ENCODE measurements at regions not wholly inside any gene's neighbourhood (a gene's known extent, or its start where the extent isn't known, plus 50 kb on each side); places are given as distances from the start of the nearest gene placed in this dataset.

- FAIRE-seq, result no peak
Measured at GRCh38 chr6:19270616-19271015, 566.6 kb upstream of the ID4 start.

- no peak for FAIRE-seq
Measured at GRCh38 chr6:19279273-19279684, 557.9 kb upstream of the ID4 start.

GRCh38 chr6:19287928-19288327, 549.2 kb upstream of the ID4 start:
- no peak for FAIRE-seq

- peak; percentile 62 for FAIRE-seq
Measured at GRCh38 chr6:19289457-19289856, 547.7 kb upstream of the ID4 start.

DNA sequence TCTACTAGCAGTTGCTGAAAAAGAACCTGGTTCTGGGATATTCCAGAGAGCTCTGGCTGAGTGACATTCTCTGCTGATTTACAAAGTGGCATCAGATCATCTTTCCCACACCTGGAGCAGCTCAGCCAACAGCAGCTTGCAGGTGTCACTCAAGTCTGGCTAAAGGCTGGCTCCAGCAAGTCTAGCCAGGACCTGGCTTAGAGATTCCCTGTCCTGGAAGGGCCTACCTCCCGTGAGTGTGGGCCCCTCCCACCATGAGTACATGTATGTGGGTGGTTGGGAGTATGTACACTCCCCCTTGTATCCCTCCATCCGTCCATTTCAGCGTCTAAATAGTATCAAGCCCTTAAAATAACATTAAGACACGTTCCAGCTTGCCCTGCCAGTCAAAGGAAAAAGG, 539.3 kb upstream of the ID4 start:
- FAIRE-seq, result no peak

GRCh38 chr6:19298421-19298820, 538.7 kb upstream of the ID4 start:
- no peak for FAIRE-seq

- no peak for FAIRE-seq
Measured at GRCh38 chr6:19299129-19299528, 538.0 kb upstream of the ID4 start.

GRCh38 chr6:19301980-19302379, 535.2 kb upstream of the ID4 start:
- no peak for FAIRE-seq

- peak; percentile 91 for FAIRE-seq
Measured at GRCh38 chr6:19303383-19303782, 533.8 kb upstream of the ID4 start.

DNA sequence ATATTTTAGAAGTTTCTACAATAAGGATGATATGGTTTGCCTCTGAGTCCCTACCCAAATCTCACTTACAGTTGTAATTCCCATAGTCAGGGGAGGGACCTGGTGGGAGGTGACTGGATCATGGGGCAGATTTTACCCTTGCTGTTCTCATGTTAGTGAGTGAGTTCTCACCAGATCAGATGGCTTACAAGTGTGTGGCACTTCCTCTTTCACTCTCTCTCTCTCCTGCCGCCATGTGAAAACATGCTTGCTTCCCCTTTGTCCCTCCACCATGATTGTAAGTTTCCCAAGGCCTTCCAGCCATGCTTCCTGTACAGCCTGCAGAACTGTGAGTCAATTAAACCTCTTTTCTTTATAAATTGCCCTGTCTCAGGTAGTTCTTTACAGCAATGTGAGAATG, 527.5 kb upstream of the ID4 start:
- no peak for FAIRE-seq

- FAIRE-seq, result no peak
Measured at GRCh38 chr6:19311786-19312185, 525.4 kb upstream of the ID4 start.

- FAIRE-seq, result no peak
Measured at GRCh38 chr6:19312241-19312978, 524.8 kb upstream of the ID4 start.

DNA sequence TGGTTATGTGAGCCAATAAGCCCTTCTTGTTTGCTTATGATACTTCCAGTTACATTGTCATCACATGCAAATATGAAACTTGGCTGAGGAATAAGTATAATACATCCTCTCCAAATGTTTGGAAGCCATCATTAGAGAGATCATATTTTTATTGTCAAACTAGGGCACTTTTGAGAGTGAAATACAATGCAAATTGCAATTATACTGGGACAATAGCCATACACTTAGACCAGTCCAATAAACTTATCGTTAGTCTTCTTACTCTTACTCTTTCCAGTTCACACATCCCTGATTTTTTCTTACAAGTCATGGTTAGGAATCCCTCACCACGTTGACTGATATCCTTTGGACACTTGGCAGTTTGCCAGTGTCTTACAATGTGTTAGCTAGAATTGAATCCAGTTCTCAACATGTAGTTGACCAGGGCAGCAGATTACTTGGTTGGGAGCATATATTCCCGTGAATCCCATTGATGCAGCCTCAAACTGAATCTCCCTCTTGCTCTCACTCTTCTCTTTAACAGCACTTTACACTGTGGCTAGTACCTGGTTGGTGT, 519.7 kb upstream of the ID4 start:
- FAIRE-seq, result no peak

DNA sequence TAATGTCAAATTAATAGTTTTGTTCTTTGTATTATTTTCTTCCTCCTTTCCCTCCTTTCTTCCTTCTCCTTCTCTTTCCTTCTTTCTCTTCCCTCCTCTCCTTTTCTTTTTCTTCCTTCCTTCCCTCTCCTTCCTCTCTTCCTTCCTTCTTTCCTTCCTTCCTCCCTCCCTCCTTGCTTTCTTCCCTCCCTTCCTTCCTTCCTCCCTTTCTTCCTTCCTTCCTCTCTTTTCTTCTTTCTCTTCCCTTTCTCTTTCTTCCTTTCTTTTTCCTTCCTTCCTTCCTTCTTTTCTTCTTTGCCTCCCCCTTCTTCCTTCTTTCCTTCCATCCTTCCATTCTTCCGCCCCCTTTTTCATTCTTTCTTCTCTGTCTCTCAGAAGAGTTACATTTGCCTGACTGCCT, 518.2 kb upstream of the ID4 start:
- no peak for FAIRE-seq

DNA sequence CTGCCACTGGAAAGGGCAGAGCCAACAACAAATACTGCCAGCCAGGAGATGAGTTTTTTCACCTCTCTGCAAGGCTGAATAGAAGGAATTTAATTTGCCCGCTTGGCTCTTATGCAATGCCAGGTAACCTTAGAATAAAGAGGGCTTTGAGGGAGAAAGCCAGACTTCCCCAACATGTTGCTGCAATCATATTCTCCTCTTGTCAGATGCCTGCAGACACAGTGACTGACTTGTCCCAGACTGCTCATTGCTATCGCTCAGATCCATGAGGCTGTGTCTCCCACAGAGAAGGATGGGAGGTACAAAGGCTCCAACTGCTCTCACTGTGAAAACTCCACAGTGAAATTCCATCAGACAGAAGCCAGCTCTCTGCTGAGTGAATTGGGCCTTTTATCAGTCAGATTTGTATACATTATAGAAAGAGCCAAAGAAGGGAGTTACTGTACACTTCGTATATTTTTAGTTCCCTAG, 517.0 kb upstream of the ID4 start:
- FAIRE-seq, result no peak

DNA sequence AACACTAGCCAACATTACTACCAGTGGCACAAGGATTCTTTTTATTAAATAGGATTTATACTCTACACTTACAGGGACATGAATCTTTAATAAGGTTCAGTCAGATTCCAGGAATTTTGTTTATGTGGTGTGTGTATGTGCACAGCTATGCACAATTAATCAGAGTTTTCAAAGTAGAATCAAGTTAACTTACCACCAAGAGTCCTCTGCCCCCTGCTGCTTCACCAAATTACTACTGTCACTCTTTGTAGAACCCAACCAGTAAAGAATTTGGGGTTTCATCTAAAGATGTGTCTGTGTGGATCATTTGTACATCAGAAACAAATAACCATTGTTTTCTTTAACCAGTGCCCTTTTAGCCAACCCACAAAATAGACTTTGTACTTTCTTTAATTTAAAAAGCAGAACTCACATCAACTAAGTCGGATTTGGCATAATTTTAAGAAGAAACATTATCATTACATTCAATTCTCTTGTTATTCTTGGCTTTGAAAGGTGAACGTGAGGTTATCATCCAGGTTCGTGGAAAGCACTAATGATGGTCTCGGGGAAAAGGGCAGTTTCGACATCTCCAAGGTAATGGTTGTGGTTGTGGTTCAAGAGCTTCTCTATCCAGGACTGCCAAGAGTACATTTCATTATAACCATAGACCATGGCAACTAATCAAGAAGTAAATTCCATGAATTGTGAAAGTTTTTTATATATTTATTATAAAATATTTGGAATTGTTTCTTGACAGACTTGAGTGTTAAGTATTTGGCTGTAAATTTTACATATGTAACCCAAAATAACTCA, 514.3 kb upstream of the ID4 start:
- FAIRE-seq, result no peak

- no peak for FAIRE-seq
Measured at GRCh38 chr6:19324376-19324775, 512.8 kb upstream of the ID4 start.

GRCh38 chr6:19325335-19325789, 511.8 kb upstream of the ID4 start:
- no peak for FAIRE-seq

- FAIRE-seq, result peak; percentile 9
Measured at GRCh38 chr6:19327241-19327640, 509.9 kb upstream of the ID4 start.

GRCh38 chr6:19327661-19328060, 509.5 kb upstream of the ID4 start:
- no peak for FAIRE-seq

DNA sequence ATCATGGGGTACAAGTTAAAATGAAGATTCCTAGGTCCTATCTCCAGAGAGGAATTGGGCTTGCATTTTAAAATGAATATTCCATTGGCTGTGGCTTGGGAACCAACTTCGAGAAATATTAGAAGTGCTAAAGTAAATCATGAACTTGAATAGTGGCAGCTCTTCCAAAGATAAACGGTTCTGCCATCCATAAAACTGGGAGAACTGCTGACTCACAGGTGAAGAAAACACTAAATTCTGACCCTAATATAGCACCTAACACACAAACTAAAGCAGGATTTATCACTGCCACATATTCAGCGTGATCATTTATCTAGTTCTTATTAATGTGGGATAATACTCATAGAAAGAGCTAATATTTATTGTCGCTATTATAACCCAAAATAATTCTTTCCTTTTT, 508.1 kb upstream of the ID4 start:
- FAIRE-seq, result no peak

- FAIRE-seq, result peak; percentile 21
Measured at GRCh38 chr6:19331089-19331488, 506.1 kb upstream of the ID4 start.

DNA sequence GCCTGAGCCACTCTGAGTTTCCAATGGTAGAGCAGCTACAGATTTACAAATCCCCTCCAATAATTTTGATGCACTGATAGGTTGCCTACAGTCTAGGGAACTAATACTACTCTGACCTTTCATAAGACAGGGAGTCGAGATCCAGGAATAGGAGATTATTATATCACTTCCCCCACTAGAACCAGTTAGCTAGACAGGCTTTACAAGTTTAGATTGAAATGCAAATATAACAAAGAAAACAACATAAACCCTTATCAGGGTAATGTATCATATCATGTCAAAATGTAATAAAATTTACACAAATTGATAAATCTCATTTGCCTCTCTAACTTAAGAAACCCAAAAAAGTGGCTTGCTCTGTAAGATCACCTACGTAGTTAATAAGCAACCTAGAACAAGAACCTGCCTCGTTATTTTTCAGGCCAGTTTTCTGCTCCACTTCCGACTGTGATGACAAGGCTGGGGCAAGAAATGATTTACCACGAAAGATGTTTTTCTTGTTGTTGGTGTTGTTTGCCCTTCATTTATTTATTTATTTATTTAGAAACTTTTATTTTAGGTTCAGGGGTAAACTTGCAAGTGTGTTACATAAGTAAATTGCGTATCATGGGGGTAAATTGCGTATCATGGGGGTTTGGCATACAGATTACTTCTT, 504.2 kb upstream of the ID4 start:
- no peak for FAIRE-seq
